Ammon's horn (tissue), 1 donor: ENCODE measurements at regions not wholly inside any gene's neighbourhood (a gene's known extent, or its start where the extent isn't known, plus 50 kb on each side); places are given as distances from the start of the nearest gene placed in this dataset.
"Not testable (repeated sequence)": the region's sequence is repeated elsewhere in the genome, so short reads cannot be mapped to it uniquely, and the experiment has no call there.

Experiments used
- DNase-seq: peaks from one replicate; pipeline ENCODE4 v3.0.0-alpha.2; 2016; ENCODE audit warnings: low spot score

GRCh38 chr6:121548131-121548530 is 112.7 kb downstream of the GJA1 start:
- DNase-seq: no peak

- DNase-seq: no peak
Measured at GRCh38 chr6:121549736-121550135, 114.3 kb downstream of the GJA1 start.

GRCh38 chr6:121550491-121551010 is 115.1 kb downstream of the GJA1 start:
- no peak for DNase-seq

DNA sequence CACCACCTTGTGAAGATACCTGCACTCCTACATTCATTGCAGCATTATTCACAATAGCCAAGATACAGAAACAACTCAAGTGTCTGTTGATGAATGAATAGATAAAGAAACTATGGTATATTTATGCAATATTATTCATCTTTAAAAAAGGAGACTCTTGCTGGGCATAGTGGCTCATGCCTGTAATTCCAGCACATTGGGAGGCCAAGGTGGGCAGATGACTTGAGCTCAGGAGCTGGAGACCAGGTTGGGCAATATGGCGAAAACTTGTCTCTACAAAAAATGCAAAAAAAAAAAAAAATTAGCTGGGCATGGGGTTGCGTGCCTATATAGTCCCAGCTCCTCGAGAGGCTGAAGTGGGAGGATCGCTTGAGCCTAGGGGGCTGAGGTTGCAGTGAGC is 119.8 kb downstream of the GJA1 start:
- no peak for DNase-seq

DNA sequence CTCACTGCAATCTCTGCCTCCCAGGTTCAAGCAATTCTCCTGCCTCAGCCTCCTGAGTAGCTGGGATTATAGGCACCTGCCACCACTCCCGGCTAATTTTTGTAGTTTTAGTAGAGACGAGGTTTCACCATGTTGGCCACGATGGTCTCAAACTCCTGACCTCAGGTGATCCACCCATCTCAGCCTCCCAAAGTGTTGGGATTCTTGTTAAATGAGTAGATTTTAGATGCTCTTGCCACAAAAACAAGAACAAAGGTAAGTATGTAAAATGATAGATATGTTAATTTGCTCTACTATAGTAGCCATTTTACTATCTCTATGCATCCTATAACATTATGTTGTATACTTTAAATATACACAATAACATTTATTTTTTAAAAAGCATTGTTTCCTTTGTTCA is 120.7 kb downstream of the GJA1 start:
- not testable (repeated sequence) for DNase-seq

DNA sequence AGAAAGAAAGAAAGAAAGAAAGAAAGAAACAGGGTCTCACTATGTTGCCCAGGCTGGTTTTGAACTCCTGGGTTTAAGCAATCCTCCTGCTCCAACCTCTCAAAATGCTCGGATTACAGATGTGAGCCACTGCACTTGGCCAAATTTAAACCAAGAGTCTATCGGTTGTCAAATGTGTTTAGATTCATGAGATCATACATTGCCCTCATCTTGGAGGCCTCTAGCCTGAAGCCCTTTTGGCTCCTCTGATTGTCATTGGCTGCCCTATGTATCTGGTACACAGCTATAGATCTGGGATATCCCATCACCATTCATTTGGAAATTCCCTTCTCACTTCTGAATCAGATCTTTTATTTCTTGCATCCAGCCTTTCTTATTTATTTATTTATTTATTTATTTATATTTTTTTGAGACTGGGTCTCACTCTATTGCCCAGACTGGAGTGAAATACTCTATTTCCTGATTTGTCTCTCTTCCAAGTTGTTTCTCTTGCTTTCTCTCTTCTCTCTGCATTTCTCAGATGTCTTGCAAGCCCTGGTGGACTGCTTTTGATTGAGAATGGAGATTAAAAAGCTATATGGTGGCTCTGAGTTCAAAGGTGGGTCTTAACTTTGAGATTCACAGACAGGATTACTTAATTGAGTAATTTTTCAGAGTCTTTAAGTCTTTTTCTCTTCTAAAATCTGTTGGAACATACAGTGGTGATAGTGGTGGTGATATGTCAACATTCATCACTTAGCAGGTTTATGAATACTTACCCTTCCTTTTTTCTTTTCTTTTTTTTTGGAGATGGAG is 121.9 kb downstream of the GJA1 start:
- no peak for DNase-seq

- DNase-seq: no peak
Measured at GRCh38 chr6:121559611-121560269, 124.3 kb downstream of the GJA1 start.

- no peak for DNase-seq
Measured at GRCh38 chr6:121560476-121560875, 125.0 kb downstream of the GJA1 start.

DNA sequence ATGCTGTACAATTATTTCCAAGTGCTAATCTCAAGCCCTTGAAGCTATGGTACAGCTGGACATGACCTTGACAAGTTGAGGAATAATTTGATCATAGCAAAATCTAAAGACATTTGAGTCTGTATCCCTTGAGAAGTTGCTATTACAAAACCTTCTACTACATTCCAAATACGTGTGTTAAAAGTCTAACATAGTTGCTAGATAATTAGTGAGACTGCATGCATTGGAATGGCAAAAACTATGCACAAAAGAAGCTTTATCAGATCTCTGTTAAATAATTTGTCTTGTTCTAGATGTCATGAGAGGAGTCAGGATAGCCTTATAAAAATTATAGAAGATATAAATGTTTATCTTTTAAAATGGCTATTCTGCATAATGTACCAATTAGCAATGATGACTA is 127.8 kb downstream of the GJA1 start:
- DNase-seq: no peak

- DNase-seq: not testable (repeated sequence)
Measured at GRCh38 chr6:121564529-121564928, 129.1 kb downstream of the GJA1 start.

DNA sequence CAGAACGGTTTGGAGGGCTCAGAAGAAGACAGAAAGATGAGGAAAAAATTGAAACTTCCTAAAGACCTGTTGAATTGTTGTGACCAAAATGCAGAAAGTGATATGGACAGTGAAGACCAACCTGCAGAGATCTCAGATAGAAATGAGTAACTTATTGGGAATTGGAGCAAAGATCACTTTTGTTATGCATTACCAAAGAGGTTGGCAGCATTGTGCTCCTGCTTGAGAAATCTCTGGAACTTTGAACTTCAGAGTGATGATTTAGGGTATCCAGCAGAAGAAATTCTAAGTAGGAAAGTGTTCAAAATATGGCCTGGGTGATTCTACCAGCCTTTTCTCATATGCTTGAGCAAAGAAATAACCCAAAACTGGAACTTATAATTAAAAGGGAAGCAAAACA is 136.0 kb downstream of the GJA1 start:
- no peak for DNase-seq

DNA sequence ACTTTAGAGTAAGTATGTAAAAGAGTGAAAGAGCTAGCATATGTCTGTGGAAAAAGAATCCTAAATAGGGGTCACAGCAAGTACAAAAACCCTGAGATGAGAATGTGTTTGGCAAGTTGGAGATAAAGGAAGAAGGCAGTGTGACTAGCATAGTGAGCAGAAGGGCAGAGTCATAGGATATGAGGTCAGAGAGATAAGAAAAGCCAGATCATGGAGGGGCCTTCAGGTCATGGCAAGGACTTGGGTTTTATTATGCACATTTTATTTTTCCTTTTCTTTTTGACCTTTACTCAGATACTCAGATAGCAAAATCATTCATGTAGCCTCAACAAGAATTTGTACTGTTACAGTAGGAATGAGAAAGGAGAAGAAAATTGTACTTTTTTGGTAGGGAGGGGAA is 138.0 kb downstream of the GJA1 start:
- no peak for DNase-seq

GRCh38 chr6:121578216-121578615 is 142.8 kb downstream of the GJA1 start:
- DNase-seq: no peak

DNA sequence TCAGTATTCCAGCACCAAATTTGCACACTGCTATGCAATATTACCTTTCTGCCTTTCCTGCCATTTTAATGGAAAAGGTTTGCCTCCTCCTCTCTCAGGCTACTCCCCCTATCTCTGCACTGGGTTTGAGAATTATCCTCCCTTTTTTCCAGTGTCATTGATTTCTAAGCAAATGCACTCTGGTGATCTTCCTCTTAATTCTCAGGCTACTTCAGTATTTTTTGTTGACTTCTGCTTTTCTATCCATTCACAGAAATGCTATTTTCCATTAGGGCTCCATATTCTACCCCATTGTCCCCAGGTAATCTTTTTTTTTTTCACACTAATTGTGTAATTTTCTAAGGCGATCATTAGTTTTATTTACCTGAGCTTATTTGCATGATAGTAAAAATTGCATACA is 144.0 kb downstream of the GJA1 start:
- DNase-seq: no peak

GRCh38 chr6:121581327-121581726 is 145.9 kb downstream of the GJA1 start:
- DNase-seq: no peak

DNA sequence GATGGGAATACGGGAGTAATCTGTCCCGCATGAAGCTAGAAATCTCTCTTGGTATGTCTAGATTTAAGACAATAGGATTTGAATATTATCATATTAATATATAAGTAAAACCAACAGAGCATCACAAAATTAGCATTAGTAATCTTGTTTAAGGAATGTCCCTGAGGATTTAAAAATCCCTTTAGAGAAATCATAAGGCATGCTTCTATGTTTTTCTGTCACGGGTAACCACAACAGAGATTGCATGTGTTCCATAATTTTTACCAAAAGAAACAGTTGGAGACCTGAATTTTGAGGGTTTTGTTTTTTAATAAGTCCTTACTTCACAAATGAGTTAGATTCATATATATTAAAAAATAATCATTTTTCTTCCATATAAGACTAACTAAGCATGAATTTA is 146.8 kb downstream of the GJA1 start:
- no peak for DNase-seq

DNA sequence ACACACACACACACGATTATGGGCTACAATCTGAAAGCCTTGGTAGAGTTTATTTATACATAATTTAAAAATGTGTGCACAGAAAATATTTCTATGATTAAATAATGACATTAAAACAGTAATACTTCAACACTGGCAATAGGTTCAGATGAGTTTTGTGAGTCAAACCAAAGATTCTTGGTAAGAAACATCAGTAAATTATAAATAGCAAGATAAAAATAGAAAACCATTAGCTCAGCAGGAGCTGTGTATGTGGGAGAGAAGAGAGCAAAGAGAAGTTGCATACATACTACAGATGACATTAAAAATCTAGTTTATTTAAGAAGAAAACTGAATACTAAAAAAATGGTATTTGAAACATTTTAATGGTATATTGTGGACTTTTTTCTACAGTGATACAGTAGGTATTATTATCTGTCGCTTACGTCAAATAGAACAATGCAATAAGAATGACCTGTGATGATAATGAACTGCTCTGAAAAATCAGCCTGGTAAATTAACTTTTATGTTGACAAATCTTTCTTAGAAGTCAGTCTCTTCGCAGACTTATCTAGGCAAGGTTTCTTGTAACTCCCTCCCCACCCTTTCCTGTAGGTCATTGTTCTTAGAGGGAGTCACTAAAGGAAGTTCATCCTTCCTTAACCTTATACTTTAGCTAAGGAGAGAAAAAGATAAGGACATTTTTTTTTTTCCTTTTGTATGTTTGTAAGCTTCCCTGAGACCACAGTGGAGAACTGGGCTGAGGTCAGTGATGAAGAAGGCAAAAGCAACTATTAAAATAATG is 149.3 kb downstream of the GJA1 start:
- no peak for DNase-seq

DNA sequence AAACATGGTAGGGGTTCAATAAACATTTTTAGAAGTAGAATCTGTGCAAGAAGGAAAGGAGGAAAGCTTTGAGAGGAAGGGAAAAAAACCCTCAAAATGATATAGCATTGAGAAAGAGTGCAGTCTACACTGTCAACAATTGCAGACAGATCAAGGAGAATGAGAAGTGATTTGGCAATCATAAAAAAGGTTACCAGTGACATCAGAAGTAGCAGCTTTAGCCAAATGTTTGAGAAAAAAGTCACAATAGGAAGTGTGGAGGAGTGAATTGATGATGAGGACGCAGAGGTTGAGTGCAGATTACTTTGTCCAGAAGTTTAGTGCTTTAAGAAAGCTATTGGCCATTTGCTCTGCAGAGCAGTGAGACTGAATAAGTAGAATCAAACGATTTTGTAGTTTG is 155.0 kb downstream of the GJA1 start:
- DNase-seq: no peak

GRCh38 chr6:121590916-121591315 is 155.5 kb downstream of the GJA1 start:
- no peak for DNase-seq

DNA sequence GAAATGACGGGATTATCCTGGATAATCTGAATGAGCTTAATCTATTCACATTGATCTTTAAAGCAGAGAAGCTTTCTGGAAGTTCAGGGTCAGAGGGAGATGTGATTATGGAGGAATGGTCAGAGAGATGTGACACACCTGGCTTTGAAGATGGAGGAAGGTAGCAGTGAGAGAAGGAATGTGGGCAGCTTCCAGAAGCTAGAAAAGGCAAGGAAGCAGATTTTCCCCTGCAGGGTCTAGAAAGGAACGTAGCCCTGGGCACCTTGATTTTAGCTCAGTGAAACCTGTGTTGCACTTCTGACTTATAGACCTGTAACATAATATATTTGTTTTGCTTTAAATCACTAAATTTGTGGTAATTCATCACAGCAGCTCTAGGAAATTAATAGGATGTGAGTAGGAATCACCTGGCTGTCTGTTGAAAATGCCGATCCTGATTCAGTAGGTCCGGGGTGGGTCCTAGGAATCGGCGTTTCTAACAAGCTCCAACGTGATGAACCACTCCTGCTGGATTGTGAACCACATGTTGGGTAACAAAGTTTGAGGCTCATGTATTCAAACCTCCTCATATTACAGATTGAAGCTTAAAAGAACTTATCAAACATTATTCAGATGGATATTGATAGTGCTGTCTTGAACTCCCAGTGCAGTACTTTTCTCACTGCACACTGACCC is 157.0 kb downstream of the GJA1 start:
- DNase-seq: no peak

DNA sequence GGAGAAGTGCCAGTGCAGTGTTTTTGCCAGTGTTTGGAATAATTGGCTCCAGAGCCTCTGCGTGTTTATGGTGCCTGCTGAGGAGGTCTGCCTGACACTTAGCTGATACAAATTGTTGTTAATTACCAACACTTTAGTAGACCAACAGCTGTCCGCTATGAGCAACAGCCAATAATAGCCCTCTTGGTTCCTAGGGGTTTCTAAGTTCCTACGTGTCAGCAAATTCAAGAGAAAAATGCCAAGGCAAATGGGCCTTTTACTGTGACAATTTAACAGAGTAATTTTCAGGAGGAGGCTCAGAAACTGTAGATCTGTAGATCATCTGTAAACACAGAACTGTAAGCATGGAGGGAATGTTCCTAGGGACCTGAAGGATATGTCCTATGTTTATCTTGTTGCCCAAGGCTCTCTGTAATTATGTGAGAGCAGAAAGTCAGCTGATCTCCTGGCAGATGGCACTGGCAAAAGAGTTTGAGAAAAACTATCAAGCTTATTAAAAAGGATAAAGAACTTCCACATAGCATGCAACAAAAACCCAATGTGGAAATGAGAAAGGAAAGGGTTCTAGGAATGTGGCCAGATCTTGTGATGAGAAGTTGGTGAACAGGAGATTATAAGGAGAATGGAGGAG is 157.7 kb downstream of the GJA1 start:
- peak; percentile 33 for DNase-seq

DNA sequence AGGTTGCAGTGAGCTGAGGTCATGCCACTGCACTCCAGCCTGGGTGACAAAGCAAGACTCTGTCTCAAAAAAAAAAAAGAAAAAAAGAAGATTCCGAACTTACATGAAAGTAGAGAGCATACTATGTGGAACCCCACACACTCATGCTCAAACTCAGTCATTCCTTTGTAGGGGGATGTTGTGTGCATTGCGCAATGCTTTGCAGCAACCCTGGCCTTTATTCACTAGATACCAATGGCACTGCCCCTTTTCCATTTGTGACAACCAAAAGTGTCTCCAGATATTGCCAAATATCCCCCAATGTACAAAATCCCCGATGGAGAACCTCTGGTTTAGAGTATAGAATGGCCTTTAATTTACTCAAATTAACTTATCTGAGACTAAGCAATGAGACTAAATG is 158.6 kb downstream of the GJA1 start:
- DNase-seq: no peak
